WTC11 (cell line): ENCODE measurements at regions not wholly inside any gene's neighbourhood (a gene's known extent, or its start where the extent isn't known, plus 50 kb on each side); places are given as distances from the start of the nearest gene placed in this dataset.

Source experiments
- ATAC-seq: fragments of 200-7000 bp; cut with Tn5 transposase; 2 replicates; pipeline ENCODE4 v1.10.0; 2021; ENCODE audit warnings: mild to moderate bottlenecking, moderate library complexity
- CTCF ChIA-PET: fragments of 300-600 bp; sonication (Branson Sonifier 250); formaldehyde crosslinking; loops from one replicate; lab custom pipeline; 2021; ENCODE audit warnings: antibody characterized with exemption; lab: Charles Lee
- POLR2A ChIA-PET: fragments of 350-600 bp; sonication (Branson Sonifier 250); formaldehyde crosslinking; loops from one replicate; lab custom pipeline; 2021; ENCODE audit warnings: antibody characterized with exemption; lab: Charles Lee
- DNase-seq: peaks from one replicate; pipeline ENCODE4 v3.0.0; 2021; ENCODE audit warnings: low spot score
- H3K27ac Mint-ChIP-seq: 2 replicates; pipeline ENCODE4 v1.8.0; 2021; ENCODE audit warnings: mixed read lengths
- H3K27me3 Mint-ChIP-seq: 2 replicates; pipeline ENCODE4 v1.8.0; 2021; ENCODE audit warnings: low read depth, mild to moderate bottlenecking, moderate library complexity, mixed read lengths
- H3K36me3 Mint-ChIP-seq: 2 replicates; pipeline ENCODE4 v1.8.0; 2021; ENCODE audit warnings: mixed read lengths
- H3K4me1 Mint-ChIP-seq: 2 replicates; pipeline ENCODE4 v1.8.0; 2022; ENCODE audit warnings: mixed read lengths
- H3K4me3 Mint-ChIP-seq: 2 replicates; pipeline ENCODE4 v1.8.0; 2021; ENCODE audit warnings: mild to moderate bottlenecking, moderate library complexity, mixed read lengths
- H3K9me3 Mint-ChIP-seq: 2 replicates; pipeline ENCODE4 v1.8.0; 2021; ENCODE audit warnings: mixed read lengths
- CREB1 ChIP-seq: sonication (generic); formaldehyde crosslinking; IDR thresholded peaks from 2 replicates; pipeline ENCODE4 v1.8.0; 2023; ENCODE audit warnings: mild to moderate bottlenecking, missing genetic modification reagents
- E2F1 ChIP-seq: sonication (generic); formaldehyde crosslinking; IDR thresholded peaks from 2 replicates; pipeline ENCODE4 v1.8.0; 2022; ENCODE audit warnings: mild to moderate bottlenecking, missing genetic modification reagents
- E2F4 ChIP-seq: sonication (generic); formaldehyde crosslinking; IDR thresholded peaks from 2 replicates; pipeline ENCODE4 v1.8.1; 2022; ENCODE audit warnings: low read depth, mild to moderate bottlenecking, moderate library complexity, missing genetic modification reagents, borderline replicate concordance
- EMX1 ChIP-seq: fragments of 250-450 bp; sonication (Bioruptor Pico); IDR thresholded peaks from 2 replicates; pipeline ENCODE4 v1.8.0; 2021; ENCODE audit warnings: mild to moderate bottlenecking
- ETV6 ChIP-seq: sonication (generic); formaldehyde crosslinking; IDR thresholded peaks from 2 replicates; pipeline ENCODE4 v1.8.1; 2022; ENCODE audit warnings: mild to moderate bottlenecking, missing genetic modification reagents
- GTF2I ChIP-seq: fragments of 250-450 bp; sonication (Bioruptor Pico); conservative IDR thresholded peaks from 2 replicates; pipeline ENCODE4 v1.4.0; 2021; ENCODE audit warnings: mild to moderate bottlenecking
- HMGA2 ChIP-seq: fragments of 250-450 bp; sonication (Bioruptor Pico); IDR thresholded peaks from 2 replicates; pipeline ENCODE4 v1.4.0; 2021; ENCODE audit warnings: mild to moderate bottlenecking, moderate library complexity
- OVOL2 ChIP-seq: fragments of 250-450 bp; sonication (Bioruptor Pico); IDR thresholded peaks from 2 replicates; pipeline ENCODE4 v1.9.0; 2021; ENCODE audit warnings: mild to moderate bottlenecking, borderline replicate concordance
- SMAD3 ChIP-seq: sonication (generic); formaldehyde crosslinking; IDR thresholded peaks from 2 replicates; pipeline ENCODE4 v1.8.0; 2022; ENCODE audit warnings: missing genetic modification reagents, mild to moderate bottlenecking, borderline replicate concordance
- ZBTB21 ChIP-seq: sonication (generic); formaldehyde crosslinking; IDR thresholded peaks from 2 replicates; pipeline ENCODE4 v1.8.1; 2023; ENCODE audit warnings: mild to moderate bottlenecking, missing genetic modification reagents, borderline replicate concordance
- ZNF232 ChIP-seq: sonication (generic); formaldehyde crosslinking; IDR thresholded peaks from 2 replicates; pipeline ENCODE4 v1.8.0; 2022; ENCODE audit warnings: mild to moderate bottlenecking, missing genetic modification reagents
- ZNF281 ChIP-seq: sonication (generic); formaldehyde crosslinking; IDR thresholded peaks from 2 replicates; pipeline ENCODE4 v1.8.0; 2023; ENCODE audit warnings: mild to moderate bottlenecking, missing genetic modification reagents
- ZNF396 ChIP-seq: fragments of 250-450 bp; sonication (Bioruptor Pico); IDR thresholded peaks from 2 replicates; pipeline ENCODE4 v1.8.0; 2021; ENCODE audit warnings: mild to moderate bottlenecking, moderate library complexity, borderline replicate concordance
- ZNF423 ChIP-seq: fragments of 250-450 bp; sonication (Bioruptor Pico); IDR thresholded peaks from 2 replicates; pipeline ENCODE4 v2.1.2; 2022; ENCODE audit warnings: mild to moderate bottlenecking, moderate library complexity
- ZNF532 ChIP-seq: fragments of 250-450 bp; sonication (Bioruptor Pico); IDR thresholded peaks from 2 replicates; pipeline ENCODE4 v1.9.0; 2021; ENCODE audit warnings: mild to moderate bottlenecking, borderline replicate concordance
- TF ChIP-seq, protein P1 (sequence below): sonication (generic); formaldehyde crosslinking; IDR thresholded peaks from 2 replicates; pipeline ENCODE4 v1.8.1; 2023; ENCODE audit warnings: mild to moderate bottlenecking, missing genetic modification reagents
- TF ChIP-seq, protein P2 (sequence below): fragments of 250-450 bp; sonication (Bioruptor Pico); IDR thresholded peaks from 2 replicates; pipeline ENCODE4 v1.8.0; 2021; ENCODE audit warnings: mild to moderate bottlenecking

- Mint-ChIP-seq H3K4me1 (0 out of 2 replicates have a peak, but pooled peaks cover 3% of the 10 kb centered on the region), H3K9me3 (peaks cover 32% of the 10 kb centered on the region), H3K27ac (no peak overlapping the region), H3K27me3 (no peaks in the 10 kb centered on the region), H3K36me3 (peaks cover 21% of the 10 kb centered on the region), H3K4me3 (no peak overlapping the region)
- ChIA-PET CTCF (no interaction called here), POLR2A (no interaction called here)
- DNase-seq (no peak), ATAC-seq (no peak)
- TF ChIP-seq ZNF281: no peak
- TF ChIP-seq, protein P1, sequence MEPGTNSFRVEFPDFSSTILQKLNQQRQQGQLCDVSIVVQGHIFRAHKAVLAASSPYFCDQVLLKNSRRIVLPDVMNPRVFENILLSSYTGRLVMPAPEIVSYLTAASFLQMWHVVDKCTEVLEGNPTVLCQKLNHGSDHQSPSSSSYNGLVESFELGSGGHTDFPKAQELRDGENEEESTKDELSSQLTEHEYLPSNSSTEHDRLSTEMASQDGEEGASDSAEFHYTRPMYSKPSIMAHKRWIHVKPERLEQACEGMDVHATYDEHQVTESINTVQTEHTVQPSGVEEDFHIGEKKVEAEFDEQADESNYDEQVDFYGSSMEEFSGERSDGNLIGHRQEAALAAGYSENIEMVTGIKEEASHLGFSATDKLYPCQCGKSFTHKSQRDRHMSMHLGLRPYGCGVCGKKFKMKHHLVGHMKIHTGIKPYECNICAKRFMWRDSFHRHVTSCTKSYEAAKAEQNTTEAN (CRISPR knock-in tag): no peak
- no peak for TF ChIP-seq E2F4 (CRISPR knock-in tag)
- TF ChIP-seq ZNF396 (CRISPR knock-in tag): no peak
- TF ChIP-seq E2F1 (CRISPR knock-in tag): no peak
- TF ChIP-seq CREB1: no peak
- TF ChIP-seq EMX1 (CRISPR knock-in tag): no peak
- TF ChIP-seq ZNF532 (CRISPR knock-in tag): no peak
- TF ChIP-seq HMGA2 (CRISPR knock-in tag): no peak
- no peak for TF ChIP-seq GTF2I (CRISPR knock-in tag)
- TF ChIP-seq SMAD3 (CRISPR knock-in tag): no peak
- no peak for TF ChIP-seq OVOL2
- no peak for TF ChIP-seq ZNF423 (CRISPR knock-in tag)
- TF ChIP-seq ZNF232 (CRISPR knock-in tag): no peak
- TF ChIP-seq, protein P2, sequence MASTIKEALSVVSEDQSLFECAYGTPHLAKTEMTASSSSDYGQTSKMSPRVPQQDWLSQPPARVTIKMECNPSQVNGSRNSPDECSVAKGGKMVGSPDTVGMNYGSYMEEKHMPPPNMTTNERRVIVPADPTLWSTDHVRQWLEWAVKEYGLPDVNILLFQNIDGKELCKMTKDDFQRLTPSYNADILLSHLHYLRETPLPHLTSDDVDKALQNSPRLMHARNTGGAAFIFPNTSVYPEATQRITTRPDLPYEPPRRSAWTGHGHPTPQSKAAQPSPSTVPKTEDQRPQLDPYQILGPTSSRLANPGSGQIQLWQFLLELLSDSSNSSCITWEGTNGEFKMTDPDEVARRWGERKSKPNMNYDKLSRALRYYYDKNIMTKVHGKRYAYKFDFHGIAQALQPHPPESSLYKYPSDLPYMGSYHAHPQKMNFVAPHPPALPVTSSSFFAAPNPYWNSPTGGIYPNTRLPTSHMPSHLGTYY: no peak
- no peak for TF ChIP-seq ETV6 (CRISPR knock-in tag)
- TF ChIP-seq ZBTB21 (CRISPR knock-in tag): no peak
Measured at GRCh38 chr6:66396549-66396948, 689.5 kb upstream of the EYS start.
